Osteoblast (primary cell): ENCODE measurements at regions not wholly inside any gene's neighbourhood (a gene's known extent, or its start where the extent isn't known, plus 50 kb on each side); places are given as distances from the start of the nearest gene placed in this dataset.
"Not testable (repeated sequence)": the region's sequence is repeated elsewhere in the genome, so short reads cannot be mapped to it uniquely, and the experiment has no call there.

ENCODE experiments used
- DNase-seq: peaks from one replicate; pipeline ENCODE4 v3.0.0; 2011; ENCODE audit warnings: low spot score, mixed read lengths; ENCODE audit not compliant: insufficient read length; ENCODE audit errors: missing footprints
- H2AFZ ChIP-seq: 2 replicates; pipeline ENCODE4 v1.6.0; 2011; ENCODE audit warnings: mild to moderate bottlenecking, low read length
- H3K27ac ChIP-seq: 2 replicates; pipeline ENCODE4 v1.5.1; 2011; ENCODE audit warnings: mild to moderate bottlenecking, low read depth, low read length, moderate library complexity
- H3K27me3 ChIP-seq: 2 replicates; pipeline ENCODE4 v1.6.0; 2012; ENCODE audit warnings: mild to moderate bottlenecking, control low read depth, inconsistent platforms, low read length, moderate library complexity; ENCODE audit not compliant: insufficient read depth
- H3K36me3 ChIP-seq: 2 replicates; pipeline ENCODE4 v1.5.1; 2011; ENCODE audit warnings: mild to moderate bottlenecking, low read length, control low read depth, moderate library complexity; ENCODE audit not compliant: insufficient read depth
- H3K4me1 ChIP-seq: 2 replicates; pipeline ENCODE4 v1.5.1; 2011; ENCODE audit warnings: mild to moderate bottlenecking, low read length, control low read depth, moderate library complexity; ENCODE audit not compliant: insufficient read depth
- H3K4me2 ChIP-seq: 2 replicates; pipeline ENCODE4 v1.6.0; 2011; ENCODE audit warnings: mild to moderate bottlenecking, low read length; ENCODE audit not compliant: insufficient read depth
- H3K4me3 ChIP-seq: fragments of 200-600 bp; sonication (generic); 3 replicates; pipeline ENCODE4 v1.5.1; 2012; ENCODE audit warnings: mild to moderate bottlenecking, low read length, inconsistent platforms; ENCODE audit not compliant: insufficient read depth
- H3K79me2 ChIP-seq: 2 replicates; pipeline ENCODE4 v1.6.0; 2012; ENCODE audit warnings: mild to moderate bottlenecking, low read length, control low read depth, inconsistent platforms; ENCODE audit not compliant: insufficient read depth
- H3K9me3 ChIP-seq: 2 replicates; pipeline ENCODE4 v1.5.1; 2011; ENCODE audit warnings: low read depth, low read length, control low read depth
- H4K20me1 ChIP-seq: 2 replicates; pipeline ENCODE4 v1.6.0; 2012; ENCODE audit warnings: mild to moderate bottlenecking, low read length, control low read depth; ENCODE audit not compliant: insufficient read depth
- CTCF ChIP-seq: IDR thresholded peaks from 2 replicates; pipeline ENCODE4 v1.5.1; 2011; ENCODE audit warnings: mild to moderate bottlenecking, low read depth, low read length, moderate library complexity; ENCODE audit errors: extremely low read depth

DNA sequence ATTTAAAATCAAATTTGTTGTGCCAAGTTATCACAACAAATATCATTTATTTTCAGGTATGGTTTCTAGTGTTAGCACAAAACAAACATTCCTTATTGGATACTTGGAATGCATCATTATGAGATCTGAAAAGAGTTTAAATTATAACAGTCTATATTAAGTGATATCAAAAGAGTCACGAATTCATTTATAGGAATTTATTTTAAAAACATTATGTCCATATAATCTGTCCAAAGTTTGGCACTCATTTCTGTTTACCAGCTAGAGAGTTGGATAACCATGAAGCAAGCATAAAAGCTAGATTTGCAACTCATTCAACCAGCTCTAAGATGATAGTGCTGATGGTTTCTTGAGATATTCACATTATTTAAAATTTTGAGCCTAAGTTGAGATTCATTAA is 453.2 kb downstream of the DOK5 start:
- H3K36me3 ChIP-seq, result no peaks in the 10 kb centered on the region
- no peak overlapping the region for H2AFZ ChIP-seq
- no peaks in the 10 kb centered on the region for H3K9me3 ChIP-seq
- no peak for TF ChIP-seq CTCF
- no peaks in the 10 kb centered on the region for H3K4me1 ChIP-seq
- H3K4me3 ChIP-seq, result no peak overlapping the region
- DNase-seq, result no peak
- H4K20me1 ChIP-seq, result no peaks in the 10 kb centered on the region
- H3K27ac ChIP-seq, result no peak overlapping the region
- no peaks in the 10 kb centered on the region for H3K79me2 ChIP-seq
- H3K27me3 ChIP-seq, result no peaks in the 10 kb centered on the region
- H3K4me2 ChIP-seq, result no peak overlapping the region

- Histone ChIP-seq H3K9me3 (peaks cover 2% of the 10 kb centered on the region), H4K20me1 (no peaks in the 10 kb centered on the region), H3K27me3 (no peaks in the 10 kb centered on the region), H3K4me2 (no peak overlapping the region), H2AFZ (no peak overlapping the region), H3K4me1 (no peaks in the 10 kb centered on the region), H3K27ac (no peak overlapping the region), H3K4me3 (no peak overlapping the region), H3K36me3 (no peaks in the 10 kb centered on the region), H3K79me2 (no peaks in the 10 kb centered on the region)
- DNase-seq, result no peak
- TF ChIP-seq CTCF, result no peak
Observed at GRCh38 chr20:54922636-54923035, 447.2 kb downstream of the DOK5 start.

DNA sequence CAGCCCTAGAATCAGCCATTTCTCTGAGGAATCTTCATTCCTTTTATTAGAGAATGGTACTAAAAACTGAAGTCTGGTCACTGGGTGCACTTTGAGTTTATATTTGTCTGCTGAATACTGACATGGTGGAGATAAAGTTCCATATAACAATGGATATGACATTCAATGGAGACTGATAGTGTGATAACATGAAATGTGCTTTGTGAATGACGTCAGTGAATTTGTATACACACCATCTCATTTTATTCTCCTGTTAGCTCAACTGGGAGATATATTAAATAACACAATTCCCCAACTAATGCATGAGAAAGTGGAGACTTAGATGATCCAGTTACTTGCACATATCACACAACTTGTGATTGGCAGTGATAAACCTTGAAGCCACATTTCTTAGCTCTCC is 446.7 kb downstream of the DOK5 start:
- H3K36me3 ChIP-seq, result no peaks in the 10 kb centered on the region
- H2AFZ ChIP-seq, result no peak overlapping the region
- no peak overlapping the region for H3K4me3 ChIP-seq
- no peaks in the 10 kb centered on the region for H4K20me1 ChIP-seq
- no peak overlapping the region for H3K4me2 ChIP-seq
- no peaks in the 10 kb centered on the region for H3K27me3 ChIP-seq
- H3K27ac ChIP-seq, result no peak overlapping the region
- H3K79me2 ChIP-seq, result no peaks in the 10 kb centered on the region
- H3K9me3 ChIP-seq, result peaks cover 2% of the 10 kb centered on the region
- no peaks in the 10 kb centered on the region for H3K4me1 ChIP-seq
- DNase-seq, result no peak
- no peak for TF ChIP-seq CTCF

GRCh38 chr20:54920491-54920890 is 445.1 kb downstream of the DOK5 start:
- Histone ChIP-seq H3K9me3 (peaks cover 2% of the 10 kb centered on the region), H4K20me1 (no peaks in the 10 kb centered on the region), H3K27ac (no peak overlapping the region), H3K27me3 (no peaks in the 10 kb centered on the region), H3K4me1 (no peaks in the 10 kb centered on the region), H3K79me2 (no peaks in the 10 kb centered on the region), H3K4me3 (no peak overlapping the region), H3K4me2 (no peak overlapping the region), H2AFZ (no peak overlapping the region), H3K36me3 (no peaks in the 10 kb centered on the region)
- no peak for TF ChIP-seq CTCF
- no peak for DNase-seq

DNA sequence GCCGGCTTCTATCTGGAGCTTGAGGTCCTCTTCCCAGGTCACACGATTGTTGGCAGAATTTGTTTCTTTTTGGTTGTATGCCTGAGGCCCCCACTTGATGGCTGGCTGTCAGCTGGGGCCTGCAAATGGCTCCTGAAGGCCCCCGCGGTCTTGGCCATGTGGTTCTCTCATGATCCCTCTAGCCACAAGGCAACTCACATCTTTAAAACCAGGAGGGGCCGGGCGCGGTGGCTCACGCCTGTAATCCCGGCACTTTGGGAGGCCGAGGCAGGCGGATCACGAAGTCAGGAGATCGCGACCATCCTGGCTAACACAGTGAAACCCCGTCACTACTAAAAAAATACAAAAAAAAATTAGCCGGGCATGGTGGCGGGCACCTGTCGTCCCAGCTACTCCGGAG is 443.6 kb downstream of the DOK5 start:
- DNase-seq, H3K79me2 ChIP-seq, H3K4me2 ChIP-seq, H3K27me3 ChIP-seq, H2AFZ ChIP-seq, H3K36me3 ChIP-seq, H3K27ac ChIP-seq, H4K20me1 ChIP-seq, H3K9me3 ChIP-seq, H3K4me1 ChIP-seq, H3K4me3 ChIP-seq: not testable (repeated sequence)
